Endothelial cell of hepatic sinusoid (primary cell): ENCODE measurements at regions not wholly inside any gene's neighbourhood (a gene's known extent, or its start where the extent isn't known, plus 50 kb on each side); places are given as distances from the start of the nearest gene placed in this dataset.
"Not testable (repeated sequence)": the region's sequence is repeated elsewhere in the genome, so short reads cannot be mapped to it uniquely, and the experiment has no call there.

ENCODE experiments used
- in situ Hi-C: cut with HindIII; loops from 2 replicates; pipeline ENCODE4 v1.10.0; 2017; ENCODE audit warnings: low sequenced_read_pairs

- in situ Hi-C loops: loop anchor here (25.0 kb wide), 1 partner anchor 1086 kb away; a partner anchor contains a TSS
Measured at GRCh38 chr6:27148404-27148795, 99.1 kb upstream of the PRSS16 start.

GRCh38 chr6:27149150-27149549 is 98.4 kb upstream of the PRSS16 start:
- in situ Hi-C loops: loop anchor here (25.0 kb wide), 1 partner anchor 1087 kb away; a partner anchor contains a TSS

GRCh38 chr6:27154696-27155095 is 92.8 kb upstream of the PRSS16 start:
- in situ Hi-C loops: loop anchor here (5.0 kb wide), 1 partner anchor 53 kb away; no protein-coding TSS in a partner anchor

GRCh38 chr6:27156874-27157458 is 90.5 kb upstream of the PRSS16 start:
- in situ Hi-C loops: loop anchor here (5.0 kb wide), 1 partner anchor 50 kb away; no protein-coding TSS in a partner anchor

GRCh38 chr6:27157459-27158315 is 89.8 kb upstream of the PRSS16 start:
- in situ Hi-C loops: loop anchor here (5.0 kb wide), 1 partner anchor 50 kb away; no protein-coding TSS in a partner anchor

- in situ Hi-C loops: loop anchor here (5.0 kb wide), 1 partner anchor 49 kb away; no protein-coding TSS in a partner anchor
Measured at GRCh38 chr6:27158316-27158643, 89.2 kb upstream of the PRSS16 start.

- in situ Hi-C loops: loop anchor here (5.0 kb wide), 3 partner anchors 32 to 738 kb away; no protein-coding TSS in a partner anchor
Measured at GRCh38 chr6:27159725-27160124, 87.8 kb upstream of the PRSS16 start.

- in situ Hi-C loops: loop anchor here (5.0 kb wide), 2 partner anchors 34 to 736 kb away; no protein-coding TSS in a partner anchor
Measured at GRCh38 chr6:27161115-27161514, 86.4 kb upstream of the PRSS16 start.

GRCh38 chr6:27161603-27161945 is 85.9 kb upstream of the PRSS16 start:
- in situ Hi-C loops: loop anchor here (5.0 kb wide), 2 partner anchors 34 to 736 kb away; no protein-coding TSS in a partner anchor

- in situ Hi-C loops: loop anchor here (5.0 kb wide), 2 partner anchors 35 to 735 kb away; no protein-coding TSS in a partner anchor
Measured at GRCh38 chr6:27161946-27162603, 85.4 kb upstream of the PRSS16 start.

- in situ Hi-C loops: loop anchor here (5.0 kb wide), 2 partner anchors 37 to 733 kb away; no protein-coding TSS in a partner anchor
Measured at GRCh38 chr6:27163834-27164233, 83.7 kb upstream of the PRSS16 start.

GRCh38 chr6:27168108-27168507 is 79.4 kb upstream of the PRSS16 start:
- in situ Hi-C loops: no loop called here

GRCh38 chr6:27168586-27169443 is 78.7 kb upstream of the PRSS16 start:
- in situ Hi-C loops: no loop called here

- in situ Hi-C loops: not testable (repeated sequence)
Measured at GRCh38 chr6:27172524-27173231, 74.8 kb upstream of the PRSS16 start.

- in situ Hi-C loops: not testable (repeated sequence)
Measured at GRCh38 chr6:27173232-27173601, 74.3 kb upstream of the PRSS16 start.

- in situ Hi-C loops: no loop called here
Measured at GRCh38 chr6:27174958-27175357, 72.5 kb upstream of the PRSS16 start.

- in situ Hi-C loops: no loop called here
Measured at GRCh38 chr6:27176096-27176495, 71.4 kb upstream of the PRSS16 start.

- in situ Hi-C loops: no loop called here
Measured at GRCh38 chr6:27176523-27177484, 70.7 kb upstream of the PRSS16 start.
